Islet of Langerhans (tissue), 1 donor: ENCODE measurements at regions not wholly inside any gene's neighbourhood (a gene's known extent, or its start where the extent isn't known, plus 50 kb on each side); places are given as distances from the start of the nearest gene placed in this dataset.

Experiments
- FAIRE-seq: peaks from one replicate; lab custom pipeline; 2011; peaks lifted over from hg19 to GRCh38; lab: Jason Lieb, UNC

DNA sequence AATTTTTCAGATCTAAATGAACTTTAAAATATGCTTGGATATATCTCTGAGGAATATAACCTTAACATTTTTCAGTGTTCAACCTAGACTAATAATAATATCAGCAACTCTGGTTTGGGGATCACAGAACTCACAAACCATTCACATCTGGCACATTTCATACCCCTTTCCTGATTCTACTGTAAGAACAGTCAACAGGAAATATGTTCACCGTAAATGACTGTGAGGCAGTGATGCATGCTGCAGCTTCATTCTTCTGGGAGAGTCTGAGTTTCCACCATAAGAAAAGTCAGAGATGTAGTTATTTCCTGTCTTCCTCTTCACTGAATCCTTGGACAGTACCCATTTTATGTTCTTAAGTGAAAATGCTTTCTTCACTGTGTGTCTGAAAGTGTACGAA lies 134.2 kb upstream of the IFNGR1 start:
- no peak for FAIRE-seq

DNA sequence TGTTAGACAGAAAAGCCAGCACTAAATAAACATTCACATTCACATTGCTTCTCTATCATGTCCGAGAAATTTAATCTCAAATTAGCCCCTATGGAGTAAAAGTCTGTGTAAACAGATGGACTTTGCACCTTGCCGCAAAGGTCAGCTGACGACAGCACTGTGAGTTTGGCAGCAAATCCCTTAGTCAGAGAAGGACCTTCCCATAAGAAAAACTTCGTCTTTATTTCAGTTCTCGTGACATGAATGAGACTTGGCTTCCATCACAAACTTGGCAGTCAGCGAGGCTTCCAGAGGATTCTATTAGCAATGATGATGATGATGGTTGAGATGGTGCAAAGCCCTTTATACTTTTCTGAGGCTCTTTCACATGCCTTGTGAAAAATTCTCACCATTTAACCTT lies 133.7 kb upstream of the IFNGR1 start:
- FAIRE-seq, result no peak

DNA sequence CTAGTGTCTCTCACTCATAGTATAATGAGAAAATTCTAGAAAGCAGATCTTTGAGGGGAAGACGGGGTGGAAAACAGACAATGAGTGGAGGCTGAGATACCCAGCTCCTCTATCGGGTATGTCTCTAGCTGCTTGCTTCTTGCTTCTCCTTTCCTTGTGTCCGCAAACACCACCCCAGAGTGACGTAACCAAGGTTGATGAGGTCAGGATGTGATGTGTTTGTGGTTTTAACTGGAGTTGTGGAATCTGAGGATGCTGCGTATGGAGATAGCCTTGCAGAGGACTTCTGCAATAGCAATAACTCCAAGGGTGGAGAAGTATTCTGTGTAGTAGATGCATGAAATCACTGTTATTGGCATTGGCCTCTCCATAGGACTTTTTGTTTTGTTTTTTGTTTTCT lies 132.7 kb upstream of the IFNGR1 start:
- FAIRE-seq, result no peak

DNA sequence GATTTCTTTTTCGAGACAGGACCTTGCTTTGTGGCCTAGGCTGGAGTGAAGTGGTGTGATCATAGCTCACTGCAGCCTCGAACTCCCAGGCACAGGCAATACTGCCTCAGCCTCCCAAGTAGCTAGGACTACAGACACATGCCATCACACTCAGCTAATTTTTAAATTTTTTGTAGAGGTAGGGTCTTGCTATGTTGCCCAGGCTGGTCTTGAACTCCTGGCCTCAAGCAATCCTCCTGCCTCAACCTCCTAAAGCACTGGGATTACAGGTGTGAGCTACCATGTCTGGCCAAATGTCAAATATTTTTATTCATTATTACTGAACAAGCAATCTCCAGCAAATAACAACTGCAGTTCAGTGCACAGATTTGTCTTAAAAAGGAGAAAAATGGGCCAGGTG lies 131.7 kb upstream of the IFNGR1 start:
- FAIRE-seq, result no peak

DNA sequence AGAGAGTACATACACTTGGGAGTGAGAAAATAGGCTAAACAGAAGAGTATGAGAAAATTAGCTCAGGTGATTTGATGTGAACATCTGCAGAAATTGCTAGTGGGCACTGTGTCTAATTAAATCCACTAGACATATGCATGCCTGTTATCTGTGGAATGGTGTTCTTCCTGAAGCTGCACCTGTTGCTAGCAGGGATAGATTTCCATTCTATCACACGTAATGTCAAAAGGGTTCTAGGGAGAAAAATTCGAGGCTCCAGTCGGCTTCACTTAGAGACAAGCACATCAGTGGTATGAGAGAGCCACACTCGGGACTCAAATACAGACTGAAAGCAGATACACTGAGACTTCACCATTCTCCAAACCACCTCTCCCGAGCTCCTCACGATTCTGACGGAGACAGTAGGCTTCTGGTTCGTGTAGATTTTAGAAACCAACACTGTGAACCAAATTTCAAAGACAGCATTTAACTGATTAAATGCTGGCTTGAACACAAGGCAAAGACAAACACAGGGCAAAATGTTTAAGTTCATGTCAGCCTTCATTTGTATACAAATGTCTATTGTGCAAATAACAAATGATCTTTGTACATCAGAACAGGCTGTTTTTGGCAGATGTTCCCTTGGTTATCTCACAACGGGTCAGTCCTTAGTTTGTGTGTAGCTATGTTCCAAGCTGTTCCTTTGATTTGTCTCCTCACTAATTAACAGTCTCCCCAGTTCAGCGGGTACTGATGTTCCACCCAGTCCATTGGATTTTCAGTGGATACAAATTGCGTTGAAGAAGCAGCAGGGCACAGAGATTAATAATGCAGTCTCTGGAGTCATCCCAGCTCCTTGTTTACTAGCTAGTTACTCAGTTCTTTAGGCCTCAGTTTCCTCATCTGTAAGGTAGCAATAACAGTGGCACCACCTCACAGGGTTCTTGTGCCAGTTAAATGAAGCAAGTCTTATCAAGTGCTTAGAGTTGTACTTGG lies 131.0 kb upstream of the IFNGR1 start:
- FAIRE-seq, result no peak

DNA sequence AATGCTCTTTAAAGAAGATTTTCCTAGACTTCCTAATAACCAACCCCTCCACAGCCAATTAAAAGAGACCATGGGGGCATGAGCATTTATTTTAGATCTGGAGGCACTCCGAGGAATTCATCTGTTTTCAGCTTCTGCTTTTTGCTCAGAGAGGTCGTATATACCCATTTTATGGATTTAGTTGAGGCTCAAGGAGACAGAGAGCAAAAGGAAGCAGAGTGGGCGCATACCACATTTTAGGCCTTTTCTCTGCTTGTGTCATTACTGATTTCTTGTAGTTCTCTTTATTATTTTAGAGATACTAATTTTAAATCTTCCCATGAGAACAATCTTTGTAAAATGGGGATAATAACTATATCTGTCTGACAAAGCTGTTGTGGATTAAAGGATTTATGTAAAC lies 129.6 kb upstream of the IFNGR1 start:
- no peak for FAIRE-seq

DNA sequence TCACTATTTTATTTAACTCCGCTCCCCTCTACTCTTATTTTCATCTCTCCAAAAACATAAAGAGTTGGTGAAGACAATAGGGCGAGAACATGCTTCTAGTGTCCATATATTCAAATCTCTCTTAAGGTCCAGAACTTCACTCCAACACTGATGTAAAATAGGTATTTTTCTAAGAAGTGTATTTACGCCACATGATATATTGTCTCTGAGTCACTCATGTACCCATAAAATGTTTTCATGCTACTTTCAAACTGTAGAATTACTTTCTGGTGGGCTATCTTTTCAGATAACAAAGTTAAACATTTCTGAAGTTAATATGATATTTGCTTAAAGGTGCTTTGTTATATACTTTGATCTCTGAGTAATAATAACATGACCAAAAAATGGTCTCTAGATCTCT lies 124.1 kb upstream of the IFNGR1 start:
- no peak for FAIRE-seq

DNA sequence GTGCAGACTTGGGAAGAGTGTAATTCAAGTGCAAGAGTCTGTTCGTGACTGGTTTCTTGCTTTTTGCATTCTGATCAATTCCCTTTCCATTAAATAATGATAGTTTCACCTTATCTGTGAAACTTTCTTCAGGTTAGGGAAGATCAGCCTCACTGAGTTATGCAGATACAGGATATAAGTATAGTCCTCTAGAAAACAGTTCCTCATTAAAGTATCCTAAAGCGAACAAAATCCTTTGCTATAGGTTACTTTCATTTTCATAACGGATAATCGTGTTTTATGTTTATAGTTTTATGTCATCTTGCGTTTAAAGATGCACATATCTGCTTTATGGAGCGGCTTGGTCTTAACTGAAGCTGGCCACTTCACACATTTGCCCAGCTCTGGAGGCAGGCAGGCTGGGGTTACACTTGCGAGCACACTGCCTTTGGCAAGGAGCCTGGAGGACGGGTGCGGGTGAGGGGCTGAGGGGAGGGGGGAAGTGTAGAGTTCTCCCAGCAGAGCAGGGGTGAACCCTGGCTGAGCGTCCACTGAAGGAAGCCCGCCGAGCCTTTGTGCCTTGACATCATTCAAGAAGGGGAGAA lies 123.5 kb upstream of the IFNGR1 start:
- FAIRE-seq, result no peak

DNA sequence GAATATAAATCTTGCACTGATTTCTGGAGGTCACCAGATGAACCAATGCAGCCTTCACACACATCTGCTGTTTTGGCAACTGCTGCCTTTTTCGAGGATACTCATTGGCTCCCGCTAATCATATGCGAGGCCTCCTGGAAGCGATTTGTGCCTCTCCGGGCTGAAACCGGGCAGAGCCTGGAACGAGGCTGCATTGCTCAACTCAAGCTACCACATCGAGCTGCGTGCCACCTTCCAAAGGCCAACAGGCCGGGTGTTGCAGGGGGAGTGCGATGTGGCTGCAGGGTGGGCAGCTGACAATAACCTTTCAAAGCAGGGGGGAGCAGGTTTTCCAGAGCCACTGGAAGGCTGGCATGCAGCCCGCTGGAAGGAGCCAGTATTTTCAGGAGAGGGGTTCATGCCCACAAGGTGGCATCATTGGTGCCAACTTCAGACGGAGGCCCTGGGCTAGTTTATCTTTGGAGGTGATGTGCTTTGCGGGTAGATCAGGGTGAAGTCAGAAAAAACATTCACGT lies 122.6 kb upstream of the IFNGR1 start:
- FAIRE-seq, result no peak

DNA sequence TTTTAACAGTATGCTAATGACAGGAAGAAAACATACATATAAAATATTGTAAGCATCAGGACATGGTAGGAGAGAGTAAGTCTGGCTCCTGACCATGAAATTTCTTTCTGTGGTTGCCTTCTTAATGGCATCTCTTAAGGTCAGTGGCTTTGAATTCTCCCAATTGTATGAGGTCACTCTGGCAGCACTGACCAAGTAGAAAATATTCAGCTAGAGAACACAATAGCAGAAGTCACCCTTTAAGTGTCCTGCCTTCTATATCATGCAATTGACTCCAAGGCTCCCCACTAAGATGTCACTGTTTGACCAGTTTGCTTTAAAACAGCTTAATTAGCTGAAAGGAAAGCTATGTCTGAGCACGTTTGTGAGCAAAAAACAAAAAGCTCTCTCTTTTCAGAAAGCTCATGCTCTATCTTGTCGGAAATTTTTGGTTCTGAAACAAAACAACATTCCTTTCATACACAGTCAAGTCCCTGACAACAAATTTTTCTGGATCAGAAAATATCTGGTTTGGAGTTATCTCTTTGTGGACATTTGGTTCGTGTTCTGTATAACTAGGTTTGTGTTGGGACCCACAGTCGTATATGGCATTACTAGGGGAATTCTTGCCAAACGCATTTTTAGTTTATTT lies 120.9 kb upstream of the IFNGR1 start:
- no peak for FAIRE-seq

DNA sequence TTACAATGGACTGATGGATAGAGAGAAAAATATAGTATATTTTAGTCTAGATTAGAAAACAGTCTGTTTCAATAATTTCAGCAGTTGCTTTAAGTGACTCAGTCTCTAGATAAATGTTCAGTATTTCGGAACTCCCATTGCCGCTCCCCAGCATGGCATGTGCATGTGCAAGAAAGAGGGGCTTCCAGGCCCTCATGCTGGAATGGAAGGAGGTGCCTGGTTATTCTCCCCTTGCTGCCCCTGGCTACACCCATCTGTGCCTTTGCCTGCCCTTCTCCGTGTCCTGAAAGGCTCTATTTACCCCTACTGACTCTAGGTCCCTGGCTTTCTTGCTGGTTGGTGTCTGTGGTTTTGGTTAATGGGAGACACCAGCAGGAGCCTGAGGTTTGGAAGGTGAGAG lies 115.7 kb upstream of the IFNGR1 start:
- FAIRE-seq, result no peak

DNA sequence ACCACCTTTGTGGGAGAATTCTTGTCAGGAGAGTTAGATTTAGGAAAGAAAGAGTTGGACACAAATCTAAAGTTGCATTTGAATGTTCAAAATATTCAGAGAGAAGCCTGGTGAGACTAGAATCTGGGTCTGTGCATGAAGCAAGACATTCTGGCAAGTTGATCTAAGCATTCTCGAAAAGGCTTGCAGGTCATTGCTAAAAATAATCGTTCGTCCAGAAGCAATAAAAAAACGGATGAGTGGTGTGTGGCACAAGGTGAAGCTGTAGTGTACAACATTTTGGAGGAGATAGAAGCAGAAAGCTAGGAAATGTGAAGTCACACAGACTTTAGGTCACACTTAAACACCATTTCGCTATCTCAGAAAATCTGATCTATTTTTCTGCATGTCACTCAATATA lies 114.9 kb upstream of the IFNGR1 start:
- FAIRE-seq, result no peak

DNA sequence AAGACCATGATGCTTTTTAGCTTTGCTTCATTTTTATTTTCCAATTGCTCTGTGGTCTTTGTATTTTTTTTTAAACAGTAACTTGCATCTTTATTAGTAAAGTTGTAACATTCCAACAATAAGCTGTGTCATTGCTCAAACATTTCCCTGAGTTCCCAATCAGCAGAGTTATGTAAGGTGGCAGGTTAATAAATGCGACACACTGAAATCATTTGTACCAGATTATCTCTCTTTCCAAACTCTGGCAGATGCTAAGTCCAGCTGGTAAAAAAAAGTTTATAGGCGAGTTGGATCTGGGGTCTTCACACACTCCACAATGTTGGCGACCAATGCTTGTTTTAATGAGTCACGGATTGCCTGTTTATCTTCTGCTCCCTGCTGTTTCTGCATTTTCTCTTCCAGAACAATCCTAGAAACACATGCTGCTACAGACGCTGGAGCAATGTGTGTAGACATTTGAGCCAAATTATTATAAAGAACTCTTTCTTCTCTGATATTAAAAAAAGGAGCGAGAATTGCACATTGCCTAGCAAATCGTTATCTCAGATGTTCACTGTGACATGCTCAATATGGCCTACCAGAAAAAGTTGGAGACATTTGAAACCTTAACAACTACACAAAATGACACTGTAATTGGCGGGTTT lies 113.6 kb upstream of the IFNGR1 start:
- no peak for FAIRE-seq

DNA sequence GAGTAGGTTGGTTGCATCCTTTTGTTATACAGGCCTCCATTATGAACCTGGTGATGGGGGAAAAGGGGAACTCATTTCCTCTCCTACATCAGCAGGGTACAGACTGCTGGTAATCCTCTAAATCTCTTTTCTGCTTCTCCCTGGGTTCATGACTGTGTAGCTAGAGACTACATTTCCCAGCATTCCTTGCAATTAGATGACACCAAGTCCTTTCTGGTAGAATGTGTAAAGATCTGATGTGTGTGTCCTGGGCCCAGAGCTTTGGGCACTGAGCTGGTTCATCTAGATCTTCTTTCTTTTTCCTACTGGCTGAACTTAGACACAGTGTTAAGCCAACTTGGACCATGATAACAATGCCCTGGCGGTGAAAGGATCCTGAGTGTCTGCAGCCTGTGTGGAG lies 104.7 kb upstream of the IFNGR1 start:
- no peak for FAIRE-seq

DNA sequence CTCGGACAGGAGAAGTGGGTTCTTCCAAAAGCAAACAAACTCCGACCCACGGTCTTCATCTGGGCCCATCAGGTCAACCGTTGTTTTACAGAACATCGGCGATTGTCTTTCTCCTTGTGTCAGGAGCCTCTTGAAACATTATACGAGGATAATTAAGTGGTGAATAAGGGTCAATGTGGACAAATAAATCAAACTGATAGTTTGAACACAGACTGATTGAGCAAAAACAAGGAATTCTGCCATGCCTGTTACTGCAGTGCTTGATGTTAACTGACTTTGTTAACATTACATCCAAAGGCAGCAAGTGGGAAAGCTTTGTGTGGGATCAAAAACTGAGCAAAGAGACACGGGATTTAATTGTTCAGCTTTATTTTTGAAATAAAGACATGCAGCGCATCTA lies 101.1 kb upstream of the IFNGR1 start:
- FAIRE-seq, result no peak

DNA sequence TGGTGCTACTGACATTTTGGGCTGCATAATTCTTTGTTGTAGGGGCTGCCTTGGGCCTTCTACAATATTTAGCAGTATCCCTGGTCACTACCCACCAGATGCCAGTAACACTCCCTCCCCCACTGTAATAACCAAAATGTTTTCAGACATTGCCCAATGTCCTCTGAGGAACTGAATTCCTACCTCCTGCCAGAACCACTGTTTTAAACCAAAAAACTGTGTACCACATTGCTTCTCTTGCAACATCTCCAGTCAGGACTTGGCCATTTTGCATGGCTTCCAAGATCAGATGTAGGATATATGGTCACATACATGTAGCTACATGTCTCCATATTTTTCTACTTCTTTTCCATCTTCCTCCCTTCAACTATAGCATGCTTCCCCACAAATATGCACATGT lies 97.4 kb upstream of the IFNGR1 start:
- no peak for FAIRE-seq

DNA sequence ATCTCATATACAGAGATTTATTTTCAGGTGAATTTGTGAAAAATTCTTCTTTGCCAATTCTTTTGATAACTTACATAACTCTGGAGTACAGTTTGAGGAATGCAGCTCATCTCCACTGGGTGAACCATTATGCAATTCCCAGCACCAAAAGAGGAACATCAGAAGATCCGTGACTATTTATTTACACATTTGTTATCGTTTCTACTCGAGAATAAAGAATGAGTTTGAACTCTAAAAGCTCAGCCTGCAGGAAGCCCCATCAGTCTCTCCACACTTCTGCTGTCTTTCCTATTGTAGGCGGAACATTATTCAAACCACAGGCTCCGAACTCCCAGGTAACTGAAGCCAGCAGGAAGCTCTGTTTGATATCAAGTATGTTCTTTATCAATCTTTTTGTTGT lies 95.9 kb upstream of the IFNGR1 start:
- no peak for FAIRE-seq

DNA sequence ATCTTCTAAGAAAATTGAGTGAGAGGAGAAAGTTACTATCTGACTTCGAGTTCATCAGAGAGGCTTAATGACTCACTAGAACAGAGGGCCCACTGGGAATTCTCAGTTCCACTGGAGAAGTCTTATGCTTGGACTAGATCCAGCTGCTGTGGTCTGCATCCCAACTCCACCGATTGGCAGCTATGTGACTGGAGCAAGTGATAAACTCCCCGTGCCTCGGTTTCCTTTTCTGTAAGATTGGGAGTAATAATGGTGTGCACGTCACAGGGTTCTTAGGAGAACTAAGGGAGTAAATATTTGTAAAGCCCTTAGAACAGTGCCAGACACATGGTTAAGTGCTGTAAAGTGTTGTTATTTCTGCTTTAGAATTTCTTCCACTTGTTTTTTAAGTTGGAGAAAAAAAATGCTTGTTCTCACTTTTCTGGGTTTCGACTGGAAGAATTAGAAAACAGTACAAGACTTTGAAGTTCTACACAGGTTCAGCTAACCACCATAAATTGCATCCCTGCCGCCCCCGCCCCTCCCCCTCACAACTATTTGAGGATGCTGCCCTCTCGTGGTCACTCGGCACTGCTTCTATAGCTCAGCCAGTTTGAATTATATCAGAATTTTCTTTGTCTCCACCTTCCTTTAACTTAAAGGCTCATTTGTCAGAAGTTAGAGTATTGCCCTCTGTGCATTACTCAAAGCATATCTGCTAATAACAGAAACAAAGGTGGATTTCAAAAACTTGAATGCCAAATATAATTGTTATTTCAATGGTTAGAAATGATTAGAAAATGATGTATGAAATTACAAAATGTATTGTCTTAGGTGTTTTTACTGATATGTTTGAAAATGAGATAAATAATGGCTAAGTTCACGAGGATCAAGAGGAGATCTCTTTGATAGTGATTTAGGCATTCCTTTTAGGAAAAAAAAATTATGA lies 95.0 kb upstream of the IFNGR1 start:
- peak; percentile 94 for FAIRE-seq

DNA sequence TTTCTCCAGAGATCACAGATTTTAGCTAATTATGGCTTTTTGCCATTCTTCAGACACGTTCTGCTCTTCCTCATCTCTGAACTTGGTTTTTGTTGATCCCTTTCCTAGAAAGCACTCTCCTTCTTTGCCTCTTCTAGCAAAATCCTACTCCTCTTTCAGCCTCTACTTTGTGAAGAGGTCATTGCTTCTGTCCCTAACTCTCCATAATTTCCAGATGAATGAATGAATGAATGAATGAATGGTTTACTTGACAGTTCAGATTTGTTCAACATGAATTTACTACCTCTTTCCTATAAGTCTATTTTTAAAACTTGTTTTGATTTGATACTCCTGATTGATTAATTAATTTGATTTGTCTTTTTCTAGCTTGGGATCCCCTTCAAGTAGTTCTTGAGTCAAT lies 94.0 kb upstream of the IFNGR1 start:
- no peak for FAIRE-seq

DNA sequence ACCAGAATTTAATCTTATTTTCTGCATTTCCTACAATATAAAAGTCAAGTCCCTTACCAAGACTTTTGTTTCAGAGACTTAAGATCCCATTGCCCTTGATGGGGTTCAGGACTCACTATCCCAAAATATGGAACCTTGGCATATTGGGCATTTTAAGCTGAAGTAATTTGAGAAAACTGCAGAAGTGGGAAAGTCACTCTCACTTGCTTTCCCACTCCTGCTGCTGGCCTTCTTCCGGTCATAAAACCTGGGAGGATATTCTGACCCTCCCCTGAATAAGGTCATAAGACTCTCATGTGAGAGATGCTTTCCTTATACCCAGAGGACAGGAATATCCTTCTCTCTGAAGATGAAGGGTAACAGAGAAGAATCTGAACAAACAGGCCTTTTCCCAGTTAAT lies 92.8 kb upstream of the IFNGR1 start:
- no peak for FAIRE-seq

DNA sequence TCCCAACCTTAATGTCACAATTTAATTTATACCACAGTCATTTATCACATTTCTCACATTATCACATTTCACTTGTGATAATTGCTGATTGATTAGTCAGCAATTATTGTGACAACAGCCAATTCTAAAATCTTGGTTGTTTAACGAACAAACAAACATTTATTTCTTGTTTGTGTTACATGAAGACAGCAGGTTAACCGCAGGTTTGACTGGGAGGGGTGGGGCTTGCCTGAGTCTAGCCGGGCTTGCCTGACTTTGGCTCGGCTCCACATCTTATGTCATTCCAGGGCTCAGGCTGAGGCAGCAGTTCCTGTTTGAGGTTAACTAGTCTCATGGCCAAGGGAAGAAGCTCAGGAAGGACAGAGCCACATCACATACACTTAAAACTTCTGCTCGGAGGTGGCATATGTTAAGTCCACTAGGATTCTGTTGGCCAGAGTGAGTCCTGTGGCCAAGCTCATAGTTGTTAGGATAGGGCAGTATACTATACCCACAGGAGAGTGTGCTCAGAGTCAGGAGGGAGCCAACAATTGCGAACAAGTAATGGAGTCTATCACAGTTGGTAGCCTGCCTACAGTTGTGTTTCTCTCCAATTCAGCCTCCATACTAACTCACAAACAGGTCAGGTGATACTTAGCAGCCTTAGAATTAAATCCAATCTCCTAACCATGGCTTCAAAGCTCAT lies 90.0 kb upstream of the IFNGR1 start:
- FAIRE-seq, result peak; percentile 86
